GM13976 (cell line): ENCODE measurements at regions not wholly inside any gene's neighbourhood (a gene's known extent, or its start where the extent isn't known, plus 50 kb on each side); places are given as distances from the start of the nearest gene placed in this dataset.

Source experiments
- DNase-seq: peaks from one replicate; pipeline ENCODE4 v3.0.0; 2012; ENCODE audit warnings: low spot score
- CTCF ChIP-seq: IDR thresholded peaks from 2 replicates; pipeline ENCODE4 v1.5.1; 2012; ENCODE audit warnings: borderline replicate concordance, mild to moderate bottlenecking; ENCODE audit not compliant: insufficient read depth; ENCODE audit errors: extremely low read depth, missing control alignments, control extremely low read depth
- in situ Hi-C: fragments of 300-500 bp; cut with MboI; formaldehyde crosslinking; loops from one replicate; pipeline ENCODE4 v1.12.0; 2022; ENCODE audit warnings: low sequenced_read_pairs, mixed read lengths, inconsistent platforms; ENCODE audit not compliant: unreplicated experiment

GRCh38 chr18:38930881-38931753, 1365.5 kb upstream of the CELF4 start:
- in situ Hi-C loops: no loop called here
- no peak for DNase-seq
- TF ChIP-seq CTCF: no peak

GRCh38 chr18:38923540-38923939, 1357.9 kb upstream of the CELF4 start:
- TF ChIP-seq CTCF: no peak
- in situ Hi-C loops: no loop called here
- DNase-seq: no peak

GRCh38 chr18:38923126-38923525, 1357.5 kb upstream of the CELF4 start:
- no peak for TF ChIP-seq CTCF
- in situ Hi-C loops: no loop called here
- DNase-seq: no peak

GRCh38 chr18:38909972-38910371, 1344.4 kb upstream of the CELF4 start:
- TF ChIP-seq CTCF: no peak
- in situ Hi-C loops: no loop called here
- no peak for DNase-seq

- DNase-seq: no peak
- TF ChIP-seq CTCF: no peak
- in situ Hi-C loops: no loop called here
These were observed 1337.2 kb upstream of the CELF4 start for GRCh38 chr18:38902796-38903195.

- in situ Hi-C loops: no loop called here
- DNase-seq: no peak
- no peak for TF ChIP-seq CTCF
These were observed 1334.8 kb upstream of the CELF4 start for GRCh38 chr18:38900445-38900844.

GRCh38 chr18:38900031-38900430, 1334.4 kb upstream of the CELF4 start:
- TF ChIP-seq CTCF: no peak
- in situ Hi-C loops: no loop called here
- DNase-seq: no peak
